ENCODE measurements at regions not wholly inside any gene's neighbourhood (a gene's known extent, or its start where the extent isn't known, plus 50 kb on each side); places are given as distances from the start of the nearest gene placed in this dataset.

GRCh38 chrX:81378560-81378959, 176.7 kb downstream of the SH3BGRL start:
- TF ChIP-seq CEBPB (IDR thresholded peaks at IDR 0.05) (no peak), FOXM1 (IDR thresholded peaks at IDR 0.05; ENCODE audit: borderline replicate concordance, low read depth) (no peak), RAD21 (IDR thresholded peaks at IDR 0.05; ENCODE audit: low read depth) (no peak), MAX (IDR thresholded peaks at IDR 0.05) (no peak), NFIC (IDR thresholded peaks at IDR 0.05) (no peak), EP300 (IDR thresholded peaks at IDR 0.05; ENCODE audit: borderline replicate concordance) (no peak), TAF1 (IDR thresholded peaks at IDR 0.05; ENCODE audit: low read depth) (no peak)
